Right lung (tissue), 2 donors: ENCODE measurements at regions not wholly inside any gene's neighbourhood (a gene's known extent, or its start where the extent isn't known, plus 50 kb on each side); places are given as distances from the start of the nearest gene placed in this dataset.

ENCODE experiments used
- DNase-seq, 2 donors: peaks; one replicate each; pipeline ENCODE4 v3.0.0-alpha.2; 2013

- no peak for DNase-seq
Measured at GRCh38 chr9:119088002-119088547, 281.2 kb downstream of the BRINP1 start.

GRCh38 chr9:119091074-119091473 is 278.2 kb downstream of the BRINP1 start:
- DNase-seq, result no peak

- DNase-seq, result no peak
Measured at GRCh38 chr9:119092125-119092524, 277.1 kb downstream of the BRINP1 start.

- DNase-seq, result no peak
Measured at GRCh38 chr9:119094086-119094485, 275.1 kb downstream of the BRINP1 start.

GRCh38 chr9:119095072-119095471 is 274.2 kb downstream of the BRINP1 start:
- no peak for DNase-seq

GRCh38 chr9:119101048-119101447 is 268.2 kb downstream of the BRINP1 start:
- DNase-seq, result no peak

GRCh38 chr9:119114681-119115080 is 254.6 kb downstream of the BRINP1 start:
- DNase-seq, result no peak
